MCF 10A (cell line): ENCODE measurements at regions not wholly inside any gene's neighbourhood (a gene's known extent, or its start where the extent isn't known, plus 50 kb on each side); places are given as distances from the start of the nearest gene placed in this dataset.
A peak's percentile ranks its signal among the peaks of the same experiment; 100 is the strongest.

Experiments
- BruUV-seq: library from RNA; stranded (reverse); fragments of 400-500 nt; replicated peaks from 2 replicates; lab custom pipeline; 2021; lab: Mats Ljungman, UMichigan
- CTCF ChIA-PET: fragments of 300-600 bp; sonication (Branson Sonifier 250); formaldehyde crosslinking; extraction: SDS; loops from one replicate; lab custom pipeline; 2021; ENCODE audit warnings: antibody characterized with exemption, inconsistent platforms; lab: Yijun Ruan, JAX
- POLR2A ChIA-PET: fragments of 300-600, 350-650 bp; sonication (Branson Sonifier 250); formaldehyde crosslinking; extraction: SDS; loops from one replicate; lab custom pipeline; 2020; ENCODE audit warnings: antibody characterized with exemption, inconsistent platforms; lab: Yijun Ruan, JAX
- DNase-seq: peaks from one replicate; pipeline ENCODE4 v3.0.0-alpha.2; 2018; ENCODE audit not compliant: unreplicated experiment
- H3K27ac Mint-ChIP-seq: one replicate; pipeline ENCODE4 v1.8.0; 2022; ENCODE audit warnings: mild to moderate bottlenecking, low read depth, mixed read lengths; ENCODE audit not compliant: unreplicated experiment
- H3K27me3 Mint-ChIP-seq: one replicate; pipeline ENCODE4 v1.8.0; 2022; ENCODE audit warnings: mixed read lengths; ENCODE audit not compliant: insufficient read depth, unreplicated experiment
- H3K36me3 Mint-ChIP-seq: one replicate; pipeline ENCODE4 v1.8.0; 2022; ENCODE audit warnings: mild to moderate bottlenecking, moderate library complexity, mixed read lengths; ENCODE audit not compliant: insufficient read depth, unreplicated experiment
- H3K4me1 Mint-ChIP-seq: one replicate; pipeline ENCODE4 v1.8.0; 2022; ENCODE audit warnings: mixed read lengths; ENCODE audit not compliant: insufficient read depth, unreplicated experiment
- H3K4me3 Mint-ChIP-seq: one replicate; pipeline ENCODE4 v1.8.0; 2022; ENCODE audit warnings: mild to moderate bottlenecking, moderate library complexity, mixed read lengths; ENCODE audit not compliant: unreplicated experiment
- H3K9me3 Mint-ChIP-seq: one replicate; pipeline ENCODE4 v1.8.0; 2022; ENCODE audit warnings: mixed read lengths; ENCODE audit not compliant: unreplicated experiment
- intact Hi-C: fragments of 100-400 bp; cut with micrococcal nuclease; formaldehyde crosslinking; loops from 2 replicates; pipeline ENCODE4 v1.14.1; 2022
- TF ChIP-seq, protein P1 (sequence below): fragments of 200-600 bp; IDR thresholded peaks from one replicate; pipeline ENCODE4 v1.8.0; 2022; ENCODE audit warnings: antibody characterized with exemption, mild to moderate bottlenecking; ENCODE audit not compliant: unreplicated experiment

DNA sequence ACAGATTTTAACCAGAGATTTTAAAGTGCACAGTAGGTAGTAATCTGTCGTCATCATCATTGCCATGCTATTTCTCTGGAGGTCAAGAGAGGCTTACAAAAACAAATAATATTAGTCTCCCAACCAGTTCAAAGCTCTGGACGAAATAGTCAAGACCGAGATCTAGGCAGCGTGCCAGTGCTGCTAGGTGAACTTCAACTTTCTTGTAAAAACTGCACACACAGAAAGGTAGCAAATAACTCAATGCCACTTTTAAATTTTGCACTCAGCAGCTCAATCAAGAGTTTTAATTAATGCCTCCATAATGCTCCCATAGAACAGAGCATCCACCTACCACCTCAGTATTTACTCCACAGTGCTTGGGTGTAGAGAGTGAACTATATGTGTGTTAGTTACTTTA is 656.8 kb downstream of the IRX1 start:
- Mint-ChIP-seq H3K27ac (no peak overlapping the region), H3K27me3 (no peaks in the 10 kb centered on the region), H3K4me1 (no peaks in the 10 kb centered on the region), H3K4me3 (no peak overlapping the region), H3K9me3 (peaks cover 9% of the 10 kb centered on the region), H3K36me3 (no peaks in the 10 kb centered on the region)
- DNase-seq, result no peak
- intact Hi-C loops, result no loop called here
- CTCF ChIA-PET, result no interaction called here
- POLR2A ChIA-PET, result no interaction called here
- no TSS peak for BruUV-seq
- TF ChIP-seq, protein P1, sequence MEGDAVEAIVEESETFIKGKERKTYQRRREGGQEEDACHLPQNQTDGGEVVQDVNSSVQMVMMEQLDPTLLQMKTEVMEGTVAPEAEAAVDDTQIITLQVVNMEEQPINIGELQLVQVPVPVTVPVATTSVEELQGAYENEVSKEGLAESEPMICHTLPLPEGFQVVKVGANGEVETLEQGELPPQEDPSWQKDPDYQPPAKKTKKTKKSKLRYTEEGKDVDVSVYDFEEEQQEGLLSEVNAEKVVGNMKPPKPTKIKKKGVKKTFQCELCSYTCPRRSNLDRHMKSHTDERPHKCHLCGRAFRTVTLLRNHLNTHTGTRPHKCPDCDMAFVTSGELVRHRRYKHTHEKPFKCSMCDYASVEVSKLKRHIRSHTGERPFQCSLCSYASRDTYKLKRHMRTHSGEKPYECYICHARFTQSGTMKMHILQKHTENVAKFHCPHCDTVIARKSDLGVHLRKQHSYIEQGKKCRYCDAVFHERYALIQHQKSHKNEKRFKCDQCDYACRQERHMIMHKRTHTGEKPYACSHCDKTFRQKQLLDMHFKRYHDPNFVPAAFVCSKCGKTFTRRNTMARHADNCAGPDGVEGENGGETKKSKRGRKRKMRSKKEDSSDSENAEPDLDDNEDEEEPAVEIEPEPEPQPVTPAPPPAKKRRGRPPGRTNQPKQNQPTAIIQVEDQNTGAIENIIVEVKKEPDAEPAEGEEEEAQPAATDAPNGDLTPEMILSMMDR, result no peak

DNA sequence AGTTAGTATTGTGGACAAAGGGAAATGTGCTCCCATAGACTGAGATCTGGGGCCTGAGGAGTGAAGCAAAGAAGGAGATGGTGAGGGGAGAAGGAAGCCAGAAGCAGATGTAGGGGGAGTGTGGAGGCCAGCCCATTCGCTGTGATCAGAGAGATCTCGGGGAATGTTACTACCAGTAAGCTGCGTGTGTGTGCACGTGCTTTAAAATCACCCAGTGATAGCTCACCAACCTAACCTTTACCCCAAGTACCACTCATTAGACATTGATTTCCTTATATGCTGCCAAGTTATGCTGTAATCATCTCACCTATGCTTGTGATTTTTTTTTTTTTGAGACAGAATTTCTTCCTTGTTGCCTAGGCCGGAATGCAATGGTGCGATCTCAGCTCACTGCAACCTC is 659.1 kb downstream of the IRX1 start:
- intact Hi-C loops, result no loop called here
- ChIA-PET POLR2A (no interaction called here), CTCF (interaction anchor here (0.6 kb wide), 2 partner anchors 1051 to 1315 kb away, joined by 3 to 5 read pairs; no protein-coding TSS in a partner anchor)
- no TSS peak for BruUV-seq
- H3K27me3 Mint-ChIP-seq, result no peaks in the 10 kb centered on the region
- no peak overlapping the region for H3K4me3 Mint-ChIP-seq
- no peak for DNase-seq
- H3K36me3 Mint-ChIP-seq, result no peaks in the 10 kb centered on the region
- TF ChIP-seq, protein P1, result no peak
- no peak overlapping the region for H3K27ac Mint-ChIP-seq
- no peaks in the 10 kb centered on the region for H3K4me1 Mint-ChIP-seq
- H3K9me3 Mint-ChIP-seq, result peaks cover 14% of the 10 kb centered on the region

DNA sequence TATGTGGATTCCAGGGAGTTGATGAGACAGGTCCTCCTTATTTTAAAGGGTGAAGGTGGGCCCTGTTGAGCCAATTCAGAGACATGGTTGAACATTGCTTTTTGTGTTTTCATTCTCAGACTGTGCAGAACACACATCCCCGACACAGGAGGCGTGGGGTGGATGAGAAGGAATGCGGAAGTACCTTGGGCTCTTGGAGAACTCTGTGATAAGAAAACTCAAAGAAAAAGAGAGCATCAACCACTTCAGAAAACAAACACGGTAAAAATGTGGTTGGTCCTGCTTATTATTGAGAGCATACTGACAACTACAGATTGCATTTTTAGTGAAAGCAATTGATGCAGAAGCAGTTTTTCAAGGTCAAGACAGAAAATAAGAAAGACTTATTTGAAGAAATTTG is 659.8 kb downstream of the IRX1 start:
- POLR2A ChIA-PET, result no interaction called here
- Mint-ChIP-seq H3K27me3 (no peaks in the 10 kb centered on the region), H3K4me3 (no peak overlapping the region), H3K9me3 (peaks cover 14% of the 10 kb centered on the region), H3K36me3 (no peaks in the 10 kb centered on the region), H3K27ac (no peak overlapping the region), H3K4me1 (no peaks in the 10 kb centered on the region)
- BruUV-seq, result no TSS peak
- CTCF ChIA-PET, result no interaction called here
- no peak for DNase-seq
- TF ChIP-seq, protein P1, result no peak
- intact Hi-C loops, result no loop called here

DNA sequence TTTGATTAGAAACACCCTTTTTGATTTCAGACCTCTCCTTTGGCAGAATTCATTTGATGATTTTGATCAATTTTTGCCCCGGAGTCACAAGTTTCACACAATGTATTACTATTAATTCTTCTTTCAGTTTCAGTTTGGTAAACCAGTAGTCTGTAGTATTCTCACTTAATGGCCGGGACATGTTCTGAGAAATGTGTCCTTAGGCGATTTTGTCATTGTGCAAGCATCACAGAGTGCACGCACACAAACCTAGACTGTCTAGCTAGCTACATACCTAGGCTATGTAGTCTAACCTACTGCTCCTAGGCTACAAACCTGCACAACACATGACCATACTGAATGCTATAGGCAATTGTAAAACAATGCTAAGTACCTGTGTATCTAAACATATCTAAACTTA is 662.5 kb downstream of the IRX1 start:
- H3K9me3 Mint-ChIP-seq, result peaks cover 25% of the 10 kb centered on the region
- TF ChIP-seq, protein P1, result no peak
- CTCF ChIA-PET, result interaction anchor here (0.7 kb wide), 1 partner anchor 451 kb away, joined by 3 read pairs; no protein-coding TSS in a partner anchor
- POLR2A ChIA-PET, result interaction anchor here (0.7 kb wide), 1 partner anchor 185 kb away, joined by 3 read pairs; no protein-coding TSS in a partner anchor
- peak; percentile 60 for DNase-seq
- BruUV-seq, result no TSS peak
- H3K4me1 Mint-ChIP-seq, result no peaks in the 10 kb centered on the region
- intact Hi-C loops, result no loop called here
- peak overlapping the region; percentile 51 for H3K4me3 Mint-ChIP-seq
- no peaks in the 10 kb centered on the region for H3K36me3 Mint-ChIP-seq
- no peaks in the 10 kb centered on the region for H3K27me3 Mint-ChIP-seq
- no peak overlapping the region for H3K27ac Mint-ChIP-seq
